K562 (cell line): ENCODE measurements at regions not wholly inside any gene's neighbourhood (a gene's known extent, or its start where the extent isn't known, plus 50 kb on each side); places are given as distances from the start of the nearest gene placed in this dataset.

ENCODE experiments used
- CTCF ChIP-seq, 3 experiments: IDR thresholded peaks in 2 of 3; conservative IDR thresholded peaks in 1 of 3; 2 replicates each; pipeline ENCODE4 v1.5.1; 2011 to 2012; ENCODE audit warnings: low read length in 3 of 3, mild to moderate bottlenecking in 3 of 3, control low read depth in 2 of 3, improper control_type of control experiment in 1 of 3, inconsistent platforms in 1 of 3, low read depth in 1 of 3, mixed read lengths in 1 of 3, moderate library complexity in 1 of 3; ENCODE audit not compliant: insufficient read depth in 2 of 3
- PHF8 ChIP-seq: fragments of 200-600 bp; sonication (generic); IDR thresholded peaks from 2 replicates; pipeline ENCODE4 v1.6.1; 2012; ENCODE audit warnings: mixed run types, mild to moderate bottlenecking, inconsistent platforms, low read length, moderate library complexity, borderline replicate concordance
- RAD21 ChIP-seq, 2 experiments: fragments of 250-450 bp in 1 of 2; fragments of 450-650 bp in 1 of 2; sonication (Bioruptor Pico) in 1 of 2; formaldehyde crosslinking in 1 of 2; IDR thresholded peaks in 1 of 2; conservative IDR thresholded peaks in 1 of 2; 2 replicates each; pipeline versions ENCODE4 v1.4.0 to v1.8.0; 2020 to 2022; ENCODE audit warnings: mild to moderate bottlenecking in 2 of 2, moderate library complexity in 1 of 2
- ZNF24 ChIP-seq: fragments of 450-650 bp; IDR thresholded peaks from 2 replicates; pipeline ENCODE4 v1.6.1; 2016
- ZNF274 ChIP-seq: IDR thresholded peaks from 2 replicates; pipeline ENCODE4 v1.6.1; 2011; ENCODE audit warnings: low read depth, mild to moderate bottlenecking, low read length, moderate library complexity, borderline replicate concordance

GRCh38 chr18:72623444-72623843, 79.3 kb upstream of the CBLN2 start:
- TF ChIP-seq ZNF24 = no peak
- no peak for TF ChIP-seq ZNF274
- TF ChIP-seq RAD21 (CRISPR knock-in tag; conservative IDR thresholded peaks at IDR 0.05 in 1 of 2, IDR thresholded peaks at IDR 0.05 in 1 of 2) = no peak
- no peak for TF ChIP-seq CTCF (IDR thresholded peaks at IDR 0.05 in 2 of 3, conservative IDR thresholded peaks at IDR 0.05 in 1 of 3; ENCODE audit: insufficient read depth in 2 of 3, low read depth in 1 of 3, low read length in 3 of 3)
- TF ChIP-seq PHF8 = no peak
